ENCODE measurements at regions not wholly inside any gene's neighbourhood (a gene's known extent, or its start where the extent isn't known, plus 50 kb on each side); places are given as distances from the start of the nearest gene placed in this dataset.

GRCh38 chr10:112053895-112054294, 129.7 kb downstream of the GPAM start:
- H2BK5ac ChIP-seq (ENCODE audit: low read depth, low read length, poor library complexity, severe bottlenecking): no peak overlapping the region
- H2AK5ac ChIP-seq (ENCODE audit: low read depth, low read length): no peak overlapping the region
- H3K4ac ChIP-seq (ENCODE audit: low read depth, low read length): no peak overlapping the region
- no peak overlapping the region for H2BK20ac ChIP-seq (ENCODE audit: low read depth, low read length)
- ATAC-seq (ENCODE audit: low read depth) (no peak), DNase-seq (no peak)
- no peak overlapping the region for H2BK120ac ChIP-seq (ENCODE audit: low read depth, low read length)
- no peaks in the 10 kb centered on the region for H3K9me1 ChIP-seq (ENCODE audit: insufficient read depth, low read length)
- peaks cover 14% of the 10 kb centered on the region for H3K9me3 ChIP-seq (ENCODE audit: control insufficient read depth, insufficient read depth, low read length)
- intact Hi-C loops (cut with micrococcal nuclease) (no loop called here), in situ Hi-C loops (cut with MboI; ENCODE audit: low sequenced_read_pairs) (no loop called here), dilution Hi-C loops (cut with HindIII; ENCODE audit: low sequenced_read_pairs, unreplicated experiment) (no loop called here)
- BruUV-seq (replicated peaks): no TSS peak
- H3K4me2 ChIP-seq (ENCODE audit: low read depth, low read length): no peak overlapping the region
- H4K5ac ChIP-seq (ENCODE audit: low read depth, low read length): no peak overlapping the region
- H2AFZ ChIP-seq (replicated peaks; ENCODE audit: low read length, poor library complexity): no peak overlapping the region
- ChIA-PET CTCF (no interaction called here), POLR2A (ENCODE audit: unreplicated experiment) (no interaction called here)
- WGBS, 2 experiments (ENCODE audit: extremely low coverage in 2 of 2, insufficient read length in 1 of 2): no CpG with 5 or more reads among the region's 1 CpG
- H3K18ac ChIP-seq (ENCODE audit: low read depth, low read length): no peak overlapping the region
- no peak overlapping the region for H3K4me3 ChIP-seq (ENCODE audit: insufficient read depth, low read depth, low read length)
- no peak overlapping the region for H3K9ac ChIP-seq (ENCODE audit: low read depth, low read length)
- no peak overlapping the region for H3K27ac ChIP-seq (ENCODE audit: insufficient read depth, low read length)
- no peak overlapping the region for H2BK15ac ChIP-seq (ENCODE audit: low read depth, low read length)
- no peaks in the 10 kb centered on the region for H4K20me1 ChIP-seq (ENCODE audit: insufficient read depth, low read length)
- H3K27me3 ChIP-seq (ENCODE audit: control insufficient read depth, insufficient read depth, low read length): no peaks in the 10 kb centered on the region
- H3K4me1 ChIP-seq (ENCODE audit: control insufficient read depth, insufficient read depth, low read length): no peaks in the 10 kb centered on the region
- H2AK9ac ChIP-seq (replicated peaks; ENCODE audit: low read depth, low read length, poor library complexity): no peak overlapping the region
- H3K14ac ChIP-seq (replicated peaks; ENCODE audit: low read depth, low read length): no peak overlapping the region
- H4K8ac ChIP-seq (ENCODE audit: low read depth in 2 of 2, low read length in 2 of 2): no peak overlapping the region
- H3K23ac ChIP-seq (ENCODE audit: low read depth, low read length): no peak overlapping the region
- TF ChIP-seq MAFK (IDR thresholded peaks at IDR 0.05; ENCODE audit: low read depth, low read length): no peak
- no peak for TF ChIP-seq USF2 (IDR thresholded peaks at IDR 0.05; ENCODE audit: low read depth, low read length)
- TF ChIP-seq POLR2A (IDR thresholded peaks at IDR 0.05; ENCODE audit: low read depth, low read length): no peak
- H4K91ac ChIP-seq (ENCODE audit: insufficient read depth, low read depth, low read length): no peak overlapping the region
- H3K36me3 ChIP-seq (ENCODE audit: control insufficient read depth, insufficient read depth, low read length): no peaks in the 10 kb centered on the region
- no peak overlapping the region for H3K56ac ChIP-seq (ENCODE audit: extremely low read depth, insufficient read depth, low read length)
- H3K79me1 ChIP-seq (ENCODE audit: low read depth in 1 of 2, low read length in 2 of 2): no peaks in the 10 kb centered on the region
